ENCODE measurements at regions not wholly inside any gene's neighbourhood (a gene's known extent, or its start where the extent isn't known, plus 50 kb on each side); places are given as distances from the start of the nearest gene placed in this dataset.

DNA sequence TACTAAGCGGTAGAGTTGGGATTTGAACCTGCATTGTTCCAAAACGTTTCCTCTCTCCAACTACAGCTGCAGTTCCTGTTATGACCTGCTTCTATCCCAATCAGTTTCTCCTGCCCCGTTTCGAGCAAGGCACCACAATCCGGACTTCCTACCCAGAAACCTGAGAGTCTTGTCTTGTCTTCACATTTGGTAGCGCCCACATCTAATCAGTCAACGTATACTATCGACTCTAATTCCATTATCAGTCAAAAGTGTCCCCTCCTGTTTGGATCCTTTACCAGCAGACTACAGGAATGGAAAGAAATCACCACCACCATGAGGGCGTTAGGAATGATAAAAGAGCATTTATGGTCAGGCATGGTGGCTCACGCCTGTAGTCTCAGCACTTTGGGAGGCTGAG, 124.6 kb downstream of the AXIN2 start:
- Histone ChIP-seq H3K79me2 (ENCODE audit: low read length) (no peaks in the 10 kb centered on the region), H3K27ac (ENCODE audit: low read length) (no peak overlapping the region)
- no peak for DNase-seq

DNA sequence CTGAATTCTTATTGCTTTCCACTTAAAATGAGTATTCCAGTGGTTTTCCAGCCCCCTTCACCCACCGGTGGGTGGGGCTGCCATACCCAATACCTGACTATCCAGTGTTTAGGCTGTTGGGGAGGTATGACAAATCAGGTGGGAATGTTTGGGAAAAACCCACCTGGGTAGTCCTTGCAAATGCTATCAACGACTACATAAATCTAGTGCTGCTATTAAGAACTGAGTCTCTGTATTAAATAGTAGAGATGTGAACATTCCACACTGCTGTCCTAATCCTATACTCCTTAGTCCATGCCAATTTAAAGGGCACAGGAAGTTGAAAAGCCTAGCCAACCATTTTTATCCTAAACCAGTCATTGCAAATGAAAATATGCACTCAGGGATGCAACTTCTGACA, 126.6 kb downstream of the AXIN2 start:
- no peaks in the 10 kb centered on the region for H3K9me3 ChIP-seq (replicated peaks; ENCODE audit: insufficient read depth, low read length)

More for the DNA sequence above, 124.6 kb downstream of the AXIN2 start:
- H3K4me3 ChIP-seq (ENCODE audit: low read length) = no peak overlapping the region
- no peaks in the 10 kb centered on the region for H3K4me1 ChIP-seq (ENCODE audit: low read length)
- TF ChIP-seq, protein P1, sequence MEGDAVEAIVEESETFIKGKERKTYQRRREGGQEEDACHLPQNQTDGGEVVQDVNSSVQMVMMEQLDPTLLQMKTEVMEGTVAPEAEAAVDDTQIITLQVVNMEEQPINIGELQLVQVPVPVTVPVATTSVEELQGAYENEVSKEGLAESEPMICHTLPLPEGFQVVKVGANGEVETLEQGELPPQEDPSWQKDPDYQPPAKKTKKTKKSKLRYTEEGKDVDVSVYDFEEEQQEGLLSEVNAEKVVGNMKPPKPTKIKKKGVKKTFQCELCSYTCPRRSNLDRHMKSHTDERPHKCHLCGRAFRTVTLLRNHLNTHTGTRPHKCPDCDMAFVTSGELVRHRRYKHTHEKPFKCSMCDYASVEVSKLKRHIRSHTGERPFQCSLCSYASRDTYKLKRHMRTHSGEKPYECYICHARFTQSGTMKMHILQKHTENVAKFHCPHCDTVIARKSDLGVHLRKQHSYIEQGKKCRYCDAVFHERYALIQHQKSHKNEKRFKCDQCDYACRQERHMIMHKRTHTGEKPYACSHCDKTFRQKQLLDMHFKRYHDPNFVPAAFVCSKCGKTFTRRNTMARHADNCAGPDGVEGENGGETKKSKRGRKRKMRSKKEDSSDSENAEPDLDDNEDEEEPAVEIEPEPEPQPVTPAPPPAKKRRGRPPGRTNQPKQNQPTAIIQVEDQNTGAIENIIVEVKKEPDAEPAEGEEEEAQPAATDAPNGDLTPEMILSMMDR (IDR thresholded peaks at IDR 0.05; ENCODE audit: low read length) = no peak
- TF ChIP-seq EZH2 (optimal IDR thresholded peaks at IDR 0.05; ENCODE audit: low read depth, low read length) (no peak), EZH2phosphoT487 (IDR thresholded peaks at IDR 0.05; ENCODE audit: low read length) (no peak)
- no peaks in the 10 kb centered on the region for H4K20me1 ChIP-seq (ENCODE audit: insufficient read depth, low read length)
- H3K27me3 ChIP-seq (replicated peaks; ENCODE audit: insufficient read depth, low read length) = no peaks in the 10 kb centered on the region
- no peaks in the 10 kb centered on the region for H3K9me3 ChIP-seq (replicated peaks; ENCODE audit: insufficient read depth, low read length)
- H3K4me2 ChIP-seq (ENCODE audit: low read depth, low read length) = no peak overlapping the region
- H2AFZ ChIP-seq (ENCODE audit: low read length) = no peak overlapping the region
- no peaks in the 10 kb centered on the region for H3F3A ChIP-seq (ENCODE audit: insufficient read depth, low read length)
- no peaks in the 10 kb centered on the region for H3K36me3 ChIP-seq (replicated peaks; ENCODE audit: insufficient read depth, low read length)
- no peak overlapping the region for H3K9ac ChIP-seq (ENCODE audit: low read length)
- no peaks in the 10 kb centered on the region for H3K9me2 ChIP-seq (replicated peaks; ENCODE audit: insufficient read depth, low read length)

DNA sequence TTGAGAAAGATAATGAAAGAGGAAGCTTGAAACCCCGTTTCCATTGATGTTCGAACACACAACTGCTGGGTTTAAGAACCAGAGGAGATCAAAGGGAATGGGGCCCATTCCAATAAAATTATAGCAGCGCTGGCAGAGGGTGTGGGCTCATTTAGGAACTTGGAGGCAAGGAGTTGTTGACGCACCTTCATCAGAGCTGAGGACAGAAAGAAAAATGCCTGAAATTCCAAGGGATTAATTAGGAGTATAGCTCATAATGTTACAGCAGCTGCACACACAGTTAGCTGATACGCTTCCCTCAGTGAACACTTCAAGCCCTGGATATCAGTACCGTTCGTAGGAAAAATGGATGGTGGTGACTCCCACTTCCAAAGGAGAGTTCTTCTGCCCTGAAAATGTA, 127.2 kb downstream of the AXIN2 start:
- H4K20me1 ChIP-seq (ENCODE audit: insufficient read depth, low read length) = no peaks in the 10 kb centered on the region
- no peaks in the 10 kb centered on the region for H3F3A ChIP-seq (ENCODE audit: insufficient read depth, low read length)
- no peaks in the 10 kb centered on the region for H3K4me1 ChIP-seq (ENCODE audit: low read length)
- H3K36me3 ChIP-seq (replicated peaks; ENCODE audit: insufficient read depth, low read length) = no peaks in the 10 kb centered on the region
- no peak overlapping the region for H3K27ac ChIP-seq (ENCODE audit: low read length)
- H2AFZ ChIP-seq (ENCODE audit: low read length) = no peak overlapping the region
- no peak for DNase-seq
- no peaks in the 10 kb centered on the region for H3K9me3 ChIP-seq (replicated peaks; ENCODE audit: insufficient read depth, low read length)
- H3K9me2 ChIP-seq (replicated peaks; ENCODE audit: insufficient read depth, low read length) = no peaks in the 10 kb centered on the region
- H3K4me2 ChIP-seq (ENCODE audit: low read depth, low read length) = no peak overlapping the region
- H3K9ac ChIP-seq (ENCODE audit: low read length) = no peak overlapping the region
- no peaks in the 10 kb centered on the region for H3K27me3 ChIP-seq (replicated peaks; ENCODE audit: insufficient read depth, low read length)
- TF ChIP-seq EZH2phosphoT487 (IDR thresholded peaks at IDR 0.05; ENCODE audit: low read length) = no peak
- no peak for TF ChIP-seq EZH2 (optimal IDR thresholded peaks at IDR 0.05; ENCODE audit: low read depth, low read length)
- TF ChIP-seq, protein P1 (IDR thresholded peaks at IDR 0.05; ENCODE audit: low read length) = no peak
- H3K79me2 ChIP-seq (ENCODE audit: low read length) = no peaks in the 10 kb centered on the region
- no peak overlapping the region for H3K4me3 ChIP-seq (ENCODE audit: low read length)

More for the DNA sequence above, 126.6 kb downstream of the AXIN2 start:
- Histone ChIP-seq H3K27ac (ENCODE audit: low read length) (no peak overlapping the region), H3K9me2 (replicated peaks; ENCODE audit: insufficient read depth, low read length) (no peaks in the 10 kb centered on the region), H4K20me1 (ENCODE audit: insufficient read depth, low read length) (no peaks in the 10 kb centered on the region), H2AFZ (ENCODE audit: low read length) (no peak overlapping the region), H3K27me3 (replicated peaks; ENCODE audit: insufficient read depth, low read length) (no peaks in the 10 kb centered on the region), H3K9ac (ENCODE audit: low read length) (no peak overlapping the region), H3K4me1 (ENCODE audit: low read length) (no peaks in the 10 kb centered on the region), H3K4me3 (ENCODE audit: low read length) (no peak overlapping the region), H3K36me3 (replicated peaks; ENCODE audit: insufficient read depth, low read length) (no peaks in the 10 kb centered on the region), H3F3A (ENCODE audit: insufficient read depth, low read length) (no peaks in the 10 kb centered on the region), H3K79me2 (ENCODE audit: low read length) (no peaks in the 10 kb centered on the region), H3K4me2 (ENCODE audit: low read depth, low read length) (no peak overlapping the region)
- TF ChIP-seq, protein P1 (IDR thresholded peaks at IDR 0.05; ENCODE audit: low read length) = no peak
- no peak for TF ChIP-seq EZH2 (optimal IDR thresholded peaks at IDR 0.05; ENCODE audit: low read depth, low read length)
- no peak for TF ChIP-seq EZH2phosphoT487 (IDR thresholded peaks at IDR 0.05; ENCODE audit: low read length)
- DNase-seq = no peak
